OCI-LY7 (cell line): ENCODE measurements at regions not wholly inside any gene's neighbourhood (a gene's known extent, or its start where the extent isn't known, plus 50 kb on each side); places are given as distances from the start of the nearest gene placed in this dataset.

ENCODE experiments used
- BruUV-seq: library from RNA; stranded (reverse); fragments of 400-500 nt; replicated peaks from 2 replicates; lab custom pipeline; 2021; lab: Mats Ljungman, UMichigan
- CTCF ChIA-PET: fragments of 300-600 bp; sonication (Branson Sonifier 250); formaldehyde crosslinking; loops from one replicate; lab custom pipeline; 2022; ENCODE audit warnings: antibody characterized with exemption; ENCODE audit not compliant: unreplicated experiment; lab: Charles Lee
- POLR2A ChIA-PET: fragments of 300-600 bp; sonication (Branson Sonifier 250); formaldehyde crosslinking; loops from one replicate; lab custom pipeline; 2022; ENCODE audit warnings: antibody characterized with exemption; lab: Charles Lee
- DNase-seq: peaks from one replicate; pipeline ENCODE4 v3.0.0-alpha.2; 2015; ENCODE audit warnings: low spot score
- H2AFZ ChIP-seq: fragments of 200-600 bp; sonication (generic), shearing (Covaris generic); 2 replicates; pipeline ENCODE4 v1.6.1; 2014; ENCODE audit warnings: mild to moderate bottlenecking, antibody characterized with exemption, low read length, moderate library complexity
- H3K27ac ChIP-seq: fragments of 200-600 bp; sonication (generic); 2 replicates; pipeline ENCODE4 v1.5.1; 2014; ENCODE audit warnings: mixed run types, low read depth, mild to moderate bottlenecking, moderate library complexity, low read length, inconsistent platforms; ENCODE audit not compliant: poor library complexity, severe bottlenecking
- H3K36me3 ChIP-seq: fragments of 200-600 bp; sonication (generic); 2 replicates; pipeline ENCODE4 v1.6.1; 2014; ENCODE audit warnings: mild to moderate bottlenecking, antibody characterized with exemption, low read length, moderate library complexity, mixed read lengths; ENCODE audit not compliant: insufficient read depth
- H3K4me1 ChIP-seq: fragments of 200-600 bp; sonication (generic); 2 replicates; pipeline ENCODE4 v1.5.1; 2014; ENCODE audit warnings: mild to moderate bottlenecking, low read length; ENCODE audit not compliant: insufficient read depth, poor library complexity, severe bottlenecking
- H3K4me2 ChIP-seq: fragments of 200-600 bp; sonication (generic); 2 replicates; pipeline ENCODE4 v1.6.1; 2014; ENCODE audit warnings: mild to moderate bottlenecking, low read length
- H3K4me3 ChIP-seq: fragments of 200-600 bp; sonication (generic); 2 replicates; pipeline ENCODE4 v1.5.1; 2014; ENCODE audit warnings: mild to moderate bottlenecking, low read depth, low read length; ENCODE audit not compliant: poor library complexity, severe bottlenecking
- H3K79me2 ChIP-seq: fragments of 200-600 bp; sonication (generic); 2 replicates; pipeline ENCODE4 v1.6.1; 2016; ENCODE audit warnings: low read depth, mild to moderate bottlenecking, low read length, moderate library complexity, mixed read lengths; ENCODE audit not compliant: insufficient read depth
- H3K9me2 ChIP-seq: fragments of 200-600 bp; sonication (generic); 2 replicates; pipeline ENCODE4 v1.6.1; 2016; ENCODE audit warnings: mild to moderate bottlenecking, low read length, mixed read lengths; ENCODE audit not compliant: insufficient read depth
- H3K9me3 ChIP-seq: fragments of 200-600 bp; sonication (generic); 2 replicates; pipeline ENCODE4 v1.6.1; 2014; ENCODE audit warnings: mild to moderate bottlenecking, mixed run types, low read length, mixed read lengths
- H4K20me1 ChIP-seq: fragments of 200-600 bp; sonication (generic); 2 replicates; pipeline ENCODE4 v1.6.1; 2014; ENCODE audit warnings: mild to moderate bottlenecking, antibody characterized with exemption, low read length, moderate library complexity, mixed read lengths; ENCODE audit not compliant: insufficient read depth
- CTCF ChIP-seq: fragments of 200-600 bp; sonication (generic); conservative IDR thresholded peaks from 2 replicates; pipeline ENCODE4 v1.5.1; 2014; ENCODE audit warnings: mild to moderate bottlenecking, antibody characterized with exemption, low read length, moderate library complexity, mixed read lengths
- EZH2phosphoT487 ChIP-seq: fragments of 200-600 bp; sonication (generic); IDR thresholded peaks from 2 replicates; pipeline ENCODE4 v1.6.1; 2018; ENCODE audit warnings: low read depth, borderline replicate concordance, mild to moderate bottlenecking, mixed run types, antibody characterized with exemption, low read length, moderate library complexity, mixed read lengths
- intact Hi-C: fragments of 100-400 bp; cut with micrococcal nuclease; formaldehyde crosslinking; loops from one replicate; pipeline ENCODE4 v1.10.0; 2022; ENCODE audit not compliant: unreplicated experiment

- no peaks in the 10 kb centered on the region for H3K36me3 ChIP-seq
- H3K9me3 ChIP-seq = no peaks in the 10 kb centered on the region
- no peaks in the 10 kb centered on the region for H3K4me1 ChIP-seq
- H3K79me2 ChIP-seq = no peaks in the 10 kb centered on the region
- H4K20me1 ChIP-seq = no peaks in the 10 kb centered on the region
- H3K4me3 ChIP-seq = no peak overlapping the region
- no peak for DNase-seq
- ChIA-PET CTCF (no interaction called here), POLR2A (interaction anchor here (0.6 to 1.0 kb wide), 2 partner anchors 27 to 67 kb away, joined by 3 read pairs; no protein-coding TSS in a partner anchor)
- H3K4me2 ChIP-seq = no peak overlapping the region
- no peak overlapping the region for H3K27ac ChIP-seq
- no peak overlapping the region for H2AFZ ChIP-seq
- no TSS peak for BruUV-seq
- no peaks in the 10 kb centered on the region for H3K9me2 ChIP-seq
- TF ChIP-seq CTCF (no peak), EZH2phosphoT487 (no peak)
- intact Hi-C loops = no loop called here
Measured at GRCh38 chr18:27549335-27550039, 364.4 kb upstream of the CHST9 start.

- POLR2A ChIA-PET = no interaction called here
Measured at GRCh38 chr18:27546991-27547390, 361.9 kb upstream of the CHST9 start.

More at GRCh38 chr18:27546991-27547390, 361.9 kb upstream of the CHST9 start:
- no peak for DNase-seq
- Histone ChIP-seq H3K36me3 (no peaks in the 10 kb centered on the region), H2AFZ (no peak overlapping the region), H3K9me2 (no peaks in the 10 kb centered on the region), H3K27ac (no peak overlapping the region), H3K79me2 (no peaks in the 10 kb centered on the region), H3K4me3 (no peak overlapping the region), H3K4me2 (no peak overlapping the region), H4K20me1 (no peaks in the 10 kb centered on the region), H3K9me3 (no peaks in the 10 kb centered on the region), H3K4me1 (no peaks in the 10 kb centered on the region)
- intact Hi-C loops = no loop called here
- CTCF ChIA-PET = no interaction called here
- no TSS peak for BruUV-seq
- no peak for TF ChIP-seq CTCF
- TF ChIP-seq EZH2phosphoT487 = no peak
